Ectodermal cell (in vitro differentiated cells): ENCODE measurements at regions not wholly inside any gene's neighbourhood (a gene's known extent, or its start where the extent isn't known, plus 50 kb on each side); places are given as distances from the start of the nearest gene placed in this dataset.

Source experiments
- H3K27ac ChIP-seq: 2 replicates; pipeline ENCODE4 v1.7.0; 2013; ENCODE audit warnings: mild to moderate bottlenecking, low read depth, low read length; ENCODE audit not compliant: insufficient read depth, poor library complexity, severe bottlenecking
- H3K27me3 ChIP-seq: 2 replicates; pipeline ENCODE4 v1.7.0; 2013; ENCODE audit warnings: mild to moderate bottlenecking, low read length; ENCODE audit not compliant: insufficient read depth, control insufficient read depth, poor library complexity, severe bottlenecking
- H3K36me3 ChIP-seq: one replicate; pipeline ENCODE4 v1.7.0; 2013; ENCODE audit warnings: low read length; ENCODE audit not compliant: control insufficient read depth, insufficient read depth
- H3K4me1 ChIP-seq: one replicate; pipeline ENCODE4 v1.7.0; 2013; ENCODE audit warnings: low read length; ENCODE audit not compliant: control insufficient read depth, insufficient read depth
- H3K4me3 ChIP-seq: 2 replicates; pipeline ENCODE4 v1.7.0; 2013; ENCODE audit warnings: low read depth, low read length, control low read depth; ENCODE audit not compliant: insufficient read depth
- H3K9me3 ChIP-seq: 2 replicates; pipeline ENCODE4 v1.7.0; 2013; ENCODE audit warnings: mild to moderate bottlenecking, low read length, moderate library complexity; ENCODE audit not compliant: control insufficient read depth
- WGBS, 2 experiments: methylation state at CpG; one replicate each; pipeline ENCODE4 v1.1.7; 2013; ENCODE audit warnings: missing lambda C conversion rate in 2 of 2; 5-methylcytosine and 5-hydroxymethylcytosine counted together

- no peak overlapping the region for H3K4me3 ChIP-seq
- no peaks in the 10 kb centered on the region for H3K27me3 ChIP-seq
- 74 to 75% methylated on average over 5 of the region's 5 CpGs for WGBS, 2 experiments
- no peaks in the 10 kb centered on the region for H3K9me3 ChIP-seq
- no peak overlapping the region for H3K27ac ChIP-seq
- no peaks in the 10 kb centered on the region for H3K36me3 ChIP-seq
- H3K4me1 ChIP-seq, result peaks cover 6% of the 10 kb centered on the region
Measured at GRCh38 chr5:27312291-27312893, 274.0 kb upstream of the CDH9 start.

- H3K27ac ChIP-seq, result no peak overlapping the region
- WGBS, 2 experiments, result 73 to 84% methylated on average over 1 of the region's 1 CpG
- H3K9me3 ChIP-seq, result no peaks in the 10 kb centered on the region
- no peaks in the 10 kb centered on the region for H3K36me3 ChIP-seq
- H3K4me3 ChIP-seq, result no peak overlapping the region
- no peaks in the 10 kb centered on the region for H3K27me3 ChIP-seq
- H3K4me1 ChIP-seq, result peaks cover 6% of the 10 kb centered on the region
Measured at GRCh38 chr5:27311544-27311943, 273.2 kb upstream of the CDH9 start.

GRCh38 chr5:27308153-27308552 lies 269.8 kb upstream of the CDH9 start:
- WGBS, 2 experiments, result 91 to 93% methylated on average over 3 to 4 of the region's 4 CpGs
- Histone ChIP-seq H3K27ac (no peak overlapping the region), H3K27me3 (no peaks in the 10 kb centered on the region), H3K4me1 (no peaks in the 10 kb centered on the region), H3K36me3 (no peaks in the 10 kb centered on the region), H3K9me3 (no peaks in the 10 kb centered on the region), H3K4me3 (no peak overlapping the region)

- H3K4me1 ChIP-seq, result no peaks in the 10 kb centered on the region
- no peak overlapping the region for H3K4me3 ChIP-seq
- no peaks in the 10 kb centered on the region for H3K27me3 ChIP-seq
- WGBS, 2 experiments, result 48 to 61% methylated on average over 1 of the region's 1 CpG
- H3K36me3 ChIP-seq, result no peaks in the 10 kb centered on the region
- H3K9me3 ChIP-seq, result peaks cover 3% of the 10 kb centered on the region
- no peak overlapping the region for H3K27ac ChIP-seq
Measured at GRCh38 chr5:27290172-27290571, 251.8 kb upstream of the CDH9 start.

GRCh38 chr5:27276119-27276518 lies 237.7 kb upstream of the CDH9 start:
- H3K4me1 ChIP-seq, result no peaks in the 10 kb centered on the region
- H3K36me3 ChIP-seq, result no peaks in the 10 kb centered on the region
- WGBS, 2 experiments, result 89 to 90% methylated on average over 4 of the region's 4 CpGs
- no peak overlapping the region for H3K27ac ChIP-seq
- no peaks in the 10 kb centered on the region for H3K9me3 ChIP-seq
- H3K4me3 ChIP-seq, result no peak overlapping the region
- no peaks in the 10 kb centered on the region for H3K27me3 ChIP-seq

GRCh38 chr5:27275345-27275744 lies 237.0 kb upstream of the CDH9 start:
- Histone ChIP-seq H3K9me3 (no peaks in the 10 kb centered on the region), H3K4me3 (no peak overlapping the region), H3K27me3 (no peaks in the 10 kb centered on the region), H3K4me1 (no peaks in the 10 kb centered on the region), H3K36me3 (no peaks in the 10 kb centered on the region), H3K27ac (no peak overlapping the region)
- 75 to 100% methylated on average over 1 to 3 of the region's 3 CpGs for WGBS, 2 experiments

- Histone ChIP-seq H3K36me3 (no peaks in the 10 kb centered on the region), H3K27me3 (no peaks in the 10 kb centered on the region), H3K4me1 (no peaks in the 10 kb centered on the region), H3K9me3 (no peaks in the 10 kb centered on the region), H3K4me3 (no peak overlapping the region), H3K27ac (no peak overlapping the region)
- WGBS, 2 experiments, result 94 to 96% methylated on average over 3 of the region's 4 CpGs
Measured at GRCh38 chr5:27269766-27270165, 231.4 kb upstream of the CDH9 start.

- 95% methylated on average over 27 of the region's 27 CpGs for WGBS, 2 experiments
- H3K27ac ChIP-seq, result no peak overlapping the region
- no peaks in the 10 kb centered on the region for H3K27me3 ChIP-seq
- H3K9me3 ChIP-seq, result no peaks in the 10 kb centered on the region
- H3K36me3 ChIP-seq, result no peaks in the 10 kb centered on the region
- no peak overlapping the region for H3K4me3 ChIP-seq
- H3K4me1 ChIP-seq, result no peaks in the 10 kb centered on the region
Measured at GRCh38 chr5:27267209-27267824, 228.9 kb upstream of the CDH9 start.

GRCh38 chr5:27266184-27266583 lies 227.8 kb upstream of the CDH9 start:
- H3K36me3 ChIP-seq, result no peaks in the 10 kb centered on the region
- WGBS, 2 experiments, result 89 to 96% methylated on average over 2 of the region's 2 CpGs
- H3K4me1 ChIP-seq, result no peaks in the 10 kb centered on the region
- H3K9me3 ChIP-seq, result no peaks in the 10 kb centered on the region
- H3K27me3 ChIP-seq, result no peaks in the 10 kb centered on the region
- H3K4me3 ChIP-seq, result no peak overlapping the region
- no peak overlapping the region for H3K27ac ChIP-seq

- H3K4me1 ChIP-seq, result no peaks in the 10 kb centered on the region
- no peaks in the 10 kb centered on the region for H3K9me3 ChIP-seq
- no peak overlapping the region for H3K4me3 ChIP-seq
- no peaks in the 10 kb centered on the region for H3K27me3 ChIP-seq
- WGBS, 2 experiments, result 91 to 92% methylated on average over 2 to 3 of the region's 3 CpGs
- no peak overlapping the region for H3K27ac ChIP-seq
- no peaks in the 10 kb centered on the region for H3K36me3 ChIP-seq
Measured at GRCh38 chr5:27257696-27258095, 219.3 kb upstream of the CDH9 start.
